Fibroblast of villous mesenchyme (primary cell): ENCODE measurements at regions not wholly inside any gene's neighbourhood (a gene's known extent, or its start where the extent isn't known, plus 50 kb on each side); places are given as distances from the start of the nearest gene placed in this dataset.
"Not testable (repeated sequence)": the region's sequence is repeated elsewhere in the genome, so short reads cannot be mapped to it uniquely, and the experiment has no call there.

Experiments
- DNase-seq: peaks from one replicate; pipeline ENCODE4 v3.0.0-alpha.2; 2010; ENCODE audit warnings: low read depth
- H3K4me3 ChIP-seq: 2 replicates; pipeline ENCODE4 v1.5.1; 2011; ENCODE audit warnings: low read depth, mild to moderate bottlenecking, low read length
- TF ChIP-seq, protein P1 (sequence below): IDR thresholded peaks from 2 replicates; pipeline ENCODE4 v1.5.1; 2012; ENCODE audit warnings: low read depth, mild to moderate bottlenecking, low read length; ENCODE audit not compliant: insufficient read depth

DNA sequence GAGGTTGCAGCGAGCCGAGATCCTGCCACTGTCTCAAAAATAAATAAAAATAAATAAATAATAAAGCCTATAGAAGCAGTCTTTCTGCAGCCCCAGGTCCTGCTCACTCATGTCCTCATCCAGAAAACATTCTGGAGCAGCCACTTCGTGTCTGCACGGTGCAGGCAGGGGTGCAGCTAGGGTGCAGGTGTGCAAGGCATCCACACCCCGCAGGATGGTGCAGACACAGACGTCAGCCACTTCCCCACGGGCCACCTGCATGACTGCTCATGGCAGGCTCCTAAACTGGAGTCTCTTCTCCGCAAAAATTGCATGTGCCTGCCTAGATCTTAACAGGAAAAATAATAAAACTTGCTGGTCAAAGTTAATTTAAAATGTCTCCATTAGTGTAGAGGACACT, 80.2 kb upstream of the SNTG2 start:
- H3K4me3 ChIP-seq = no peak overlapping the region
- no peak for DNase-seq
- TF ChIP-seq, protein P1, sequence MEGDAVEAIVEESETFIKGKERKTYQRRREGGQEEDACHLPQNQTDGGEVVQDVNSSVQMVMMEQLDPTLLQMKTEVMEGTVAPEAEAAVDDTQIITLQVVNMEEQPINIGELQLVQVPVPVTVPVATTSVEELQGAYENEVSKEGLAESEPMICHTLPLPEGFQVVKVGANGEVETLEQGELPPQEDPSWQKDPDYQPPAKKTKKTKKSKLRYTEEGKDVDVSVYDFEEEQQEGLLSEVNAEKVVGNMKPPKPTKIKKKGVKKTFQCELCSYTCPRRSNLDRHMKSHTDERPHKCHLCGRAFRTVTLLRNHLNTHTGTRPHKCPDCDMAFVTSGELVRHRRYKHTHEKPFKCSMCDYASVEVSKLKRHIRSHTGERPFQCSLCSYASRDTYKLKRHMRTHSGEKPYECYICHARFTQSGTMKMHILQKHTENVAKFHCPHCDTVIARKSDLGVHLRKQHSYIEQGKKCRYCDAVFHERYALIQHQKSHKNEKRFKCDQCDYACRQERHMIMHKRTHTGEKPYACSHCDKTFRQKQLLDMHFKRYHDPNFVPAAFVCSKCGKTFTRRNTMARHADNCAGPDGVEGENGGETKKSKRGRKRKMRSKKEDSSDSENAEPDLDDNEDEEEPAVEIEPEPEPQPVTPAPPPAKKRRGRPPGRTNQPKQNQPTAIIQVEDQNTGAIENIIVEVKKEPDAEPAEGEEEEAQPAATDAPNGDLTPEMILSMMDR = no peak

DNA sequence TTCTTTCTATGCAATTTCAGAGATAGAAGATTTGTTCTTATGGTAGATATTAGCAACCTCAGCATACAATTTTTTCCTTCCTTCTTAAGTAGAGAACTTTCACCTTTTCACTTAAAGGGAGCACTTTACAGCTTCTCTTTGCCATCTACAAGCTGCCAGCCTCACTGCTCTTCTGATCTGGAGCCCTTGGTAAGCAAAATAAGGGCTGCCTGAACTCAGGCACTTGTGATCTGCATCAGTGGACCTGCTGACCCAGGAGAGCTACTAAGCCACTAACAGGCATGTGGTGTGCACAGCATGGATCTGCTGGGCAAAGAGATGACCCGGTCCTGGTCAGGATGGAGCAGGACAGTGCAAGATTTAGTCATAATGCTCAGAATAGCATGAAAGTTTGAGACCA, 80.8 kb upstream of the SNTG2 start:
- TF ChIP-seq, protein P1 = no peak
- no peak for DNase-seq
- H3K4me3 ChIP-seq = no peak overlapping the region

DNA sequence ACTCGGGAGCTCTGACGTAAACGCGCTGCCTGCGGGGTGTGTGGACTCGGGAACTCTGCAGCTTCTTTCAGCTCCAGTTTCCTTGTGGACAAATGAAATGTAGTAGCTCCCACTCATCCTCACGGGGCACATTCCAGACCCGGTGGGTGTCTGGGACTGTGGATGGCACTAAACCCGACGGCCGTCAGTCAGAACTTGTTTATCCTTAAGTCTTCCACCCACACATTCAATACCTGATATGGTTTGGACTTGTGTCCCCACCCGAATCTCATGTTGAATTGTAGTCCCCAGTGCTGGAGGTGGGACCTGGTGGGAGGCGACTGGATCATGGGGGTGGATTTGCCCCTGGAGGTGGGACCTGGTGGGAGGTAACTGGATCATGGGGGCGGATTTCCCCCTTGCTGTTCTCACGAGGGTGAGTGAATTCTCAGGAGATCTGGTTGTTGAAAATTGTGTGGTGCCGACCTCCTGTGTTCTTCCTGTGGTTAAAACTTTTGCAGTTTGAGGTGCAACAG, 81.2 kb upstream of the SNTG2 start:
- no peak overlapping the region for H3K4me3 ChIP-seq
- DNase-seq = no peak
- TF ChIP-seq, protein P1 = no peak

DNA sequence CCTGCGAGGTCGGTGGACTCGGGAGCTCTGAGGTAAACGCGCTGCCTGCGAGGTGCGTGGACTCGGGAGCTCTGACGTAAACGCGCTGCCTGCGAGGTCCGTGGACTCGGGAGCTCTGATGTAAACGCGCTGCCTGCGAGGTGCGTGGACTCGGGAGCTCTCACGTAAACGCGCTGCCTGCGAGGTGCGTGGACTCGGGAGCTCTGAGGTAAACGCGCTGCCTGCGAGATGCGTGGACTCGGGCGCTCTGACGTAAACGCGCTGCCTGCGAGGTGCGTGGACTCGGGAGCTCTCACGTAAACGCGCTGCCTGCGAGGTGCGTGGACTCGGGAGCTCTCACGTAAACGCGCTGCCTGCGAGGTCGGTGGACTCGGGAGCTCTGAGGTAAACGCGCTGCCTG, 81.8 kb upstream of the SNTG2 start:
- not testable (repeated sequence) for H3K4me3 ChIP-seq, DNase-seq

DNA sequence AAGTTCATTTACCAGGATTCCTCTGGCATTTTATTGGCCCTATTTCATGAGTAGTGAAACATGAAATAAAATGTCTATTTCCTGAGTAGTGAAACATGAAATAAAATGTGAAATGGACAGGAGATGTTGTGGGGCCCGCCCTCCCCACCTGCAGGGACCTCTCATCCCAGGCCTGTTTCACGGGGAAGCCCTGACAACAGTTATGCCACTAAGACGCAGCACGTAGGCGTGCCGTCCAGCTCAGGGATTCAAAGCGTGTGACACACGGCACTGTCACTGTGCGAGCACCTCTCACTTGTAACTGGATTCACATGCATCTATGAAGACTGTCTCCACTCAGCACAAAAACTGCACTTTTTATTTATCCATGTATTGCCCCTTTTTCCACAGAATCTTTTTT, 83.4 kb upstream of the SNTG2 start:
- TF ChIP-seq, protein P1 = no peak
- no peak for DNase-seq
- H3K4me3 ChIP-seq = no peak overlapping the region

DNA sequence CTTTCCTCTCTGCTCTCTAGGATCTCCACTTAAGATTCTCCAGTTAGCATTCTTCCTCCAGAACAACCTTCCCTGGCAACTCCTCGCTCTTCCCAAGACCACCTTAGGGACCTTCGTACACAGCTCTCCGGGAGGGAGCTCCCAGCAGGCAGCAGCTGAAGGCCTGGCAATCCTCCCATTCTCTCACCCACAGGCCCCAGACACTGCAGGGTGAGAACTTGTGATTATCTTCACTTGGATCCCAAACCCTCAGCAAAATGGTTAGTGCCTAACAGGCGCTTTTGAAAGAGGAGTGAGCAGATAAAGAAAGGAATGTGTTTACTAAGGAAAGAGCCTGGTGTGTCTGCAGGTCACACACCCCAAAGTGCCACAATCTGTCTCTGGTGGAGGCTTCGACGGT, 83.8 kb upstream of the SNTG2 start:
- no peak overlapping the region for H3K4me3 ChIP-seq
- no peak for DNase-seq
- TF ChIP-seq, protein P1 = no peak

DNA sequence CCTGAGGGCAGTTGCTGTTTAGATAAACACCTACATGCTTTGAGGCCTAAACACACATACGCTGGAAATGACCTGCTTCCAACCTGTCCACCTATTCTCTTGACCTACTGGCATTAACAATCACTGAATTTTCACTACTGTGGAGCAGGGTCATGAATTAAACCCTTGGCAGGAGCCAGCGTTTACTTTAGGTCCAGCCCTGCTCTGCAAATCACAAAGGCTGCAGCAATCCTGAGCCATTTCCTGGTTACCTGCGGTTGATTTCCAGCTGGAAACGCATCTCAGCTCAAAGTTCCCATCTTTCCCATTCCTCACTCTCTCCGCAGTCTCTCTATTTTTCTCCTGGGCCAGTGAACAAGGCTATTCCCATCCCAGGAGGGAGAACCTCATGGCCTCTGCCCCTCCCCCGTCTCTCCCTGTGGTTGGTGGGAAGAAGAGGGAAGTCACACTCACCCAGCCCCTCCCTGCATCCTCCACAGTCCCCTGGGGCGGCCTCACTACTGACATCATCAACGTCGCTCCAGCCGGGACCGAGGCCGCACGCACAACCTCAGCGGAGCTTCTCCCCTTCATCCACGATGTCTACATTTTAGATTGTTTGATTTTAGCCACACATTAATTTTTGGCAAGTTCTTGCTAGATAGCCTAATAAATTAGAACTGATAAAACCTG, 84.5 kb upstream of the SNTG2 start:
- TF ChIP-seq, protein P1 = no peak
- DNase-seq = no peak
- no peak overlapping the region for H3K4me3 ChIP-seq
